MG63 (cell line): ENCODE measurements at regions not wholly inside any gene's neighbourhood (a gene's known extent, or its start where the extent isn't known, plus 50 kb on each side); places are given as distances from the start of the nearest gene placed in this dataset.
A peak's percentile ranks its signal among the peaks of the same experiment; 100 is the strongest.

Source experiments
- DNase-seq: peaks from one replicate; pipeline ENCODE4 v3.0.0-alpha.2; 2020
- H3K27me3 ChIP-seq: fragments of 250-450 bp; sonication (Bioruptor Pico); 2 replicates; pipeline ENCODE4 v1.5.1; 2020; ENCODE audit warnings: mild to moderate bottlenecking, moderate library complexity
- H3K36me3 ChIP-seq: fragments of 250-450 bp; sonication (Bioruptor Pico); 2 replicates; pipeline ENCODE4 v1.5.1; 2020; ENCODE audit warnings: mild to moderate bottlenecking, moderate library complexity
- H3K4me3 ChIP-seq: fragments of 250-450 bp; sonication (Bioruptor Pico); 2 replicates; pipeline ENCODE4 v1.5.1; 2020; ENCODE audit warnings: mild to moderate bottlenecking, moderate library complexity
- H3K9me3 ChIP-seq: fragments of 250-450 bp; sonication (Bioruptor Pico); 2 replicates; pipeline ENCODE4 v1.5.1; 2020; ENCODE audit warnings: mild to moderate bottlenecking, moderate library complexity

- H3K36me3 ChIP-seq = no peaks in the 10 kb centered on the region
- no peaks in the 10 kb centered on the region for H3K9me3 ChIP-seq
- no peak overlapping the region for H3K4me3 ChIP-seq
- no peak for DNase-seq
- H3K27me3 ChIP-seq = no peaks in the 10 kb centered on the region
Measured at GRCh38 chr1:8267307-8267706, 50.6 kb upstream of the SLC45A1 start.

DNA sequence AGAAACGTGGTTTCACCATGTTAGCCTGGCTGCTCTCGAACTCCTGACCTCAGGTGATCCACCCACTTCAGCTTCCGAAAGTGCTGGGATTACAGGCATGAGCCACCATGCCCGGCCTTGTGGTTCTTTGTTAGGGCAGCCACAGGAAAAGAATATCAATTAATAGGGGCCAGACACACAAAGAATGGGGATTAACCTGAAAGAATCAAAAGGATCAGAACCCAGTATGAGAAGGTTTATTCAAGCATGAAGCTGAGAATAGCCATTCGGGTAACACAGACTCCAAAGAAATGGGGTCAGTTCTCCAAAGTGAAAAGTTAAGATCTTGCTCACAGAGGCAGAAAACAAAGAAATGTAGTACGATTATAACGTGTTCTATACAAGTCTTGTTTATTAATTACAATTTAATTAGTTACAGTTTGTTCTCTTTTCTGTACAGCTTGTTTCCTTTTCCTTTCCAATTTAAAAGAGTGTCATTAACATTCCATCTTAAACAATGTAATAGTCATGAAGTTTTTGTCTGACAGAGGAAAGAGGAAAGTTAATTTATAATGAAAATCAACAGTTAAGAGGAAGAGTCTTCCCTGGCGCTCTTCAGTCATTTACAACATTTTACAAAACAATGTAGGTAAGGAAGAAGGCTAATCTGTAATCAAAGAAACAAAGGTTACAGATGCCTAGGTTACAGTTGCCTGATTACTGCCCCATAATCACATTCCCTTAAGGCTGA is 51.3 kb upstream of the SLC45A1 start:
- DNase-seq = no peak
- Histone ChIP-seq H3K27me3 (no peaks in the 10 kb centered on the region), H3K9me3 (no peaks in the 10 kb centered on the region), H3K4me3 (no peak overlapping the region), H3K36me3 (no peaks in the 10 kb centered on the region)

DNA sequence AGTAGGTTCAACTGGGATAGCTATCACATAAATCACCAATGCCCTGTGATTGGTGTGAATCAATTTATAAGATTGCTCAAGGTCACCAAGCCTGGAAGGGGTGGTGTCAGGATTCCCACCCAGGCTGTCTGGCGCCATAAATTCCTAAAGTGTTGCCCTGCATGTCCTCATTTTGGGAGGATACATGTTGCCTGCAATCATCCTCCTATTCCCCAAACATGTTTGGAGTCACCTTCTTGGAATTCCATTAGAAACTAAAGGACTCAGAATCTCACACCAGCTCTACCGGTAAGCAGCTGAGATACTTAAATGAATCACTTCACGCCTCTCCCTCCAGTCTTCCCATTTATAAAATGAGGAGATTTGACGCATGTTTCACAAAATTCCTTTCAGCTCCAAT is 54.1 kb upstream of the SLC45A1 start:
- no peaks in the 10 kb centered on the region for H3K27me3 ChIP-seq
- no peaks in the 10 kb centered on the region for H3K36me3 ChIP-seq
- DNase-seq = no peak
- no peak overlapping the region for H3K4me3 ChIP-seq
- H3K9me3 ChIP-seq = no peaks in the 10 kb centered on the region

GRCh38 chr1:8261398-8261762 is 56.5 kb upstream of the SLC45A1 start:
- Histone ChIP-seq H3K36me3 (no peaks in the 10 kb centered on the region), H3K9me3 (no peaks in the 10 kb centered on the region), H3K4me3 (no peak overlapping the region), H3K27me3 (no peaks in the 10 kb centered on the region)
- DNase-seq = no peak

DNA sequence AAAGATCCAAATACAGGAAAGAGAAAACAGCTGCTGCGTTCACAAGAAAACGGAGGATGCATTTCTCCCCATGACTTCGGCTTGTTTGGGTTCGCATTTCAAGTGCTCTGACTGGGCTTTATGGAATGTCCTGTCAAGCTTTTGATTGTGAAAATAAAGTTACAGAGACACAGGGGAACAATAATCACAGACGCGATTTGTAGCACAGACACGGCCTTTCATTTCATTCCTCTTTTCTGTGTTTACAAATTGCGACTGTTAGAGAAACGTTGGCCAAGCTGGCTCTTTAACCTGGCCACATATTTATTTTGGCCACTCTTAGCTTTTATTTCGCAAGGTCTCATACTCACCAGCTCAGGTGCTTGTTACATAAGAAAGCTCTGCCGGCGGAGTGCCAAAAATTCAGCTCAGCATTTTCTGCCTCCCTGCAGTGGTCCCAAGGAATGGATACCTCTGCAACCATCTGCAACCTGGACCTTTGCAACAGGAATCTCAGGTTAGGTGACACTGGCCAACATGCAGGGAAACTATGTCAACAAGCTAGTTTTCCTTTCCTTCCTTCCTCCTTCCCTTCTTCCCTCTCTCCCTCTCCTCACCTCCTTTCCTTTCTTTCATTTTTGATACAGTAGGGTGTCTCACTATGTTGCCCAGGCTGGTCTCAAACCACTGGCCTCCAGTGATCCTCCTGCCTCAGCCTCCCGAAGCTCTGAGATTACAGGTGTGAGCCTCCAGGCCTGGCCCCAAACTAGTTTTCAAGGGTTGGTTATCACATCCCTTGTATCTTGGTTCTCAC is 58.2 kb upstream of the SLC45A1 start:
- no peak for DNase-seq
- Histone ChIP-seq H3K4me3 (no peak overlapping the region), H3K9me3 (no peaks in the 10 kb centered on the region), H3K27me3 (no peaks in the 10 kb centered on the region), H3K36me3 (no peaks in the 10 kb centered on the region)

DNA sequence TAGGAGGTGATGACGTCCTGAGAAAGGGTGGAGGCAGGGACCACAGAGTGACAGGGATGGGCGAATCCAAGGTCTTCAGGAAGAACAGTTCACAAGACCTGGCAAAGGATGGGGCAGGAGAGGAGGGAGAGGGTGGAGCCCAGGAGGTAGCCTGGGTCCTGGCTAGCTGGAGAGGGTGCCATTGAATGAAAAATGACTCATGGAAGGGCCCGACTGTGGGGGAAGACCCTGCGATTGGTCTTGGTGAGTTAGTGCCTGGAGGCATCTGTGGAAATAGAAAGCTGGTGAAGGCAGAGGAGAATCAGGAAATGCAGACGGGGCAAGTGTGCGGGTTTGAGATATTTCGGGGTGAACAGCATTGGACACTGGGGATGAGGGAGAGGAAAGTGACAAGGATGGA is 60.3 kb upstream of the SLC45A1 start:
- Histone ChIP-seq H3K4me3 (no peak overlapping the region), H3K27me3 (no peaks in the 10 kb centered on the region), H3K36me3 (no peaks in the 10 kb centered on the region), H3K9me3 (no peaks in the 10 kb centered on the region)
- DNase-seq = no peak

- DNase-seq = no peak
- Histone ChIP-seq H3K4me3 (no peak overlapping the region), H3K36me3 (no peaks in the 10 kb centered on the region), H3K9me3 (no peaks in the 10 kb centered on the region), H3K27me3 (no peaks in the 10 kb centered on the region)
Measured at GRCh38 chr1:8256321-8256720, 61.6 kb upstream of the SLC45A1 start.

- Histone ChIP-seq H3K36me3 (no peaks in the 10 kb centered on the region), H3K27me3 (no peaks in the 10 kb centered on the region), H3K4me3 (no peak overlapping the region), H3K9me3 (no peaks in the 10 kb centered on the region)
- DNase-seq = no peak
Measured at GRCh38 chr1:8255712-8256111, 62.2 kb upstream of the SLC45A1 start.

DNA sequence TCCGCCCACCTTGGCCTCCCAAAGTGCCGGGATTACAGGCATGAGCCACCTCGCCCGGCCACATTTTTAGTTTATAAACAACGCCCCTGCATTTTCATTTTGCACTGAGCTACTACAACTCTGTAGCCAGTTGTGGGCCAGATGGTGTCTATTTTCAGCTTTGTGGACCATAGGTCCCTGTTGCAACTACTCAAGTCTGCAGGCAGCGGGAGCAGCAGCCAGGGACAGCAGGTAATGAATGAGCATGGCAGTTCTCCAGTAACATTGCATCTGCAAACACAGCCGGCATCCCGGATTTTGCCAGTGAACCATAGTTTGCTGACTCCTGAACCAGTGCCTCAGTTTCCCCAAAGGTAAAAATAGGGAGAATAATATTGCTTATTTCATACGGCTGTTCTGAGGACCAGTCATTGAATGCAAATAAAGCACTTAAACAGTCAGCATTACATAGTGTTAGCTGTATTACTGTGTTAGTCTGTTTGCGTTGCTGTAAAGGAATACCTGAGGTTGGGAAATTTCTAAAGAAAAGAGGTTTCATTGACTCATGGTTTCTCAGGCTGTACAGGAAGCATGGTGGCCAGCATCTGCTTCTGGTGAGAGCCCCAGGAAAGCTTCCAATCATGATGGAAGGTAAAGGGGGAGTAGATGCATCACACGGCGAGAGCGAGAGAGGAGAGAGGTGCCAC is 65.5 kb upstream of the SLC45A1 start:
- H3K9me3 ChIP-seq = no peaks in the 10 kb centered on the region
- H3K36me3 ChIP-seq = no peaks in the 10 kb centered on the region
- no peaks in the 10 kb centered on the region for H3K27me3 ChIP-seq
- DNase-seq = no peak
- no peak overlapping the region for H3K4me3 ChIP-seq

DNA sequence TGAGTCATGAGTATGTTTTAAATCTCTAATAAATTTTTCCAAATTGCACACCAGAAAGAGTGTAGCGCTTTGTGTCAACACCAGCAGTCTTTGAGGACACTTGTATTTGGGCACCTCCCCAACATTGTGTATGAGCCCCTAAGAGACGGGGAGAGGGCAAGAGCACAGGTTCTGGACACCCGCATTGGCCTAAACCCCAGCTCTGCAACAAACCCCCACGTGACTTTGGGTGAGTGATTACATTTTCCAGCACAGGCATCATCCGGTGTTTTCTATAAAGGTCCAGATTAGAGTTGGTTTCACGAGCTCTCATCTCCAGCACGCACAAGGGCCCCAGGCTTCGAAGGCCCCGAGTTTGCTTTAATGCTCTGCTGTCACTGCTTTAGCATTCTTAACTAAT is 66.3 kb upstream of the SLC45A1 start:
- DNase-seq = no peak
- Histone ChIP-seq H3K27me3 (no peaks in the 10 kb centered on the region), H3K36me3 (no peaks in the 10 kb centered on the region), H3K4me3 (no peak overlapping the region), H3K9me3 (no peaks in the 10 kb centered on the region)

DNA sequence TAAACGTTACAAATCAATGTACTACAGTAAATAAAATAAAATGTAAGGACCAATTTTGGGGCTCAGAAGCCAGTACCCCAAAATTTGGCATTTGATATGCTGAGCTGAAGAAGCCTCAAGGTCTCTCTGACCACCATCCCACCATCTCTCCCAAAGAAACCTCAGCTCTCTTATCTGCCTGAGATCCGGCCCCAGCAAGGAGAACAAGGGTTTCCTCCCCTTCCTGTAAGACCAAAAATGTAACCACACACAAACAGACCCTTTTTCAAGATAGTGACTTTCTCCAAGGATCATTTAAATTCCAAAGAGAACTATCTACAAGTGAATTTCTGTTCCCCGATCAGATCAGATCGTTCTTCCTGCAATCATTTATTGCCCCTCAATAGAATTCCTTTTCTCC is 68.1 kb upstream of the SLC45A1 start:
- no peak for DNase-seq
- H3K4me3 ChIP-seq = no peak overlapping the region
- no peaks in the 10 kb centered on the region for H3K27me3 ChIP-seq
- no peaks in the 10 kb centered on the region for H3K36me3 ChIP-seq
- no peaks in the 10 kb centered on the region for H3K9me3 ChIP-seq

DNA sequence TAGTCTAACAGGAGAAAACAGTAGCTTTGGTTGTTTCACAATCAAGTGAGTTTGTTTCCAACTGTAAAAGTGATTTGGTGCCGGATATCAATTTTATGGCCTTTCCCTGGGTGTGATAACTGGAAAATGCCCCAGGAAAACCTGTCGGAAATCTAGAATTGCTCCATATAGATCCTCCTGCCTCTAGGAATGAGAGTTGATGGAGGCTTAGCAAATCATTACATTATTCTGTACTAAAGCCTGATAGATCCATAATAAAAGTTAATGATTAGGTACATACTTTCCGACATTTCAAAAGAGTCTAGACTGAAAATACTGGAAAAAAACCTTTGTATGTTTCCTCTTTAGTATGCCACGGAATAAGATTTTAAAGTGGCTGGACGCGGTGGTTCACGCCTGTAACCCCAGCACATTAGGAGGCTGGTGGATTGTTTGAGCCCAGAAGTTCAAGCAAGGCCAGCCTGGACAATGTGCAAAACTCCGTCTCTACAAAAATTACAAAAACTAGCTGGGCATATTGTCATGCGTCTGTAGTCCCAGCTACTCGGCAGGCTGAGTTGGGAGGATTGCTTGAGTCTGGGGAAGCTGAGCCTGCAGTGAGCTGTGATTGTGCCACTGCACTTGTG is 70.0 kb upstream of the SLC45A1 start:
- no peaks in the 10 kb centered on the region for H3K36me3 ChIP-seq
- no peak overlapping the region for H3K4me3 ChIP-seq
- H3K9me3 ChIP-seq = no peaks in the 10 kb centered on the region
- no peaks in the 10 kb centered on the region for H3K27me3 ChIP-seq
- DNase-seq = no peak

GRCh38 chr1:8244304-8244703 is 73.6 kb upstream of the SLC45A1 start:
- Histone ChIP-seq H3K27me3 (no peaks in the 10 kb centered on the region), H3K9me3 (no peaks in the 10 kb centered on the region), H3K36me3 (no peaks in the 10 kb centered on the region), H3K4me3 (no peak overlapping the region)
- no peak for DNase-seq

DNA sequence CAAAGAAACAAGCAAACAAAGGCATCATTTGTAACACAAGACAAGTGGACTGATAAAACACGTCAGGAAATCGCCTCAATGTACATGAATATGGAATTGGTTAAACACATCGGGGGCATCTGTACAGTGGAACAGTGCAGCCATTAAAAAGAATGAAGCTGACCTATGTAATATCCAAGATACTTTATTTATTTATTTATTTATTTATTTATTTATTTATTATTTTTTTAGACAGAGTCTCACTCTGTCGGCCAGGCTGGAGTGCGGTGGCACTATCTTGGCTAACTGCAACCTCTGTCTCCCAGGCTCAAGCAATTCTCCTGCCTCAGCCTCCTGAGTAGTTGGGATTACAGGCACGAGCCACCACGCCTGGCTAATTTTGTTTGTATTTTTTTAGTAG is 75.4 kb upstream of the SLC45A1 start:
- DNase-seq = no peak
- no peaks in the 10 kb centered on the region for H3K36me3 ChIP-seq
- no peaks in the 10 kb centered on the region for H3K27me3 ChIP-seq
- H3K9me3 ChIP-seq = no peaks in the 10 kb centered on the region
- H3K4me3 ChIP-seq = no peak overlapping the region

DNA sequence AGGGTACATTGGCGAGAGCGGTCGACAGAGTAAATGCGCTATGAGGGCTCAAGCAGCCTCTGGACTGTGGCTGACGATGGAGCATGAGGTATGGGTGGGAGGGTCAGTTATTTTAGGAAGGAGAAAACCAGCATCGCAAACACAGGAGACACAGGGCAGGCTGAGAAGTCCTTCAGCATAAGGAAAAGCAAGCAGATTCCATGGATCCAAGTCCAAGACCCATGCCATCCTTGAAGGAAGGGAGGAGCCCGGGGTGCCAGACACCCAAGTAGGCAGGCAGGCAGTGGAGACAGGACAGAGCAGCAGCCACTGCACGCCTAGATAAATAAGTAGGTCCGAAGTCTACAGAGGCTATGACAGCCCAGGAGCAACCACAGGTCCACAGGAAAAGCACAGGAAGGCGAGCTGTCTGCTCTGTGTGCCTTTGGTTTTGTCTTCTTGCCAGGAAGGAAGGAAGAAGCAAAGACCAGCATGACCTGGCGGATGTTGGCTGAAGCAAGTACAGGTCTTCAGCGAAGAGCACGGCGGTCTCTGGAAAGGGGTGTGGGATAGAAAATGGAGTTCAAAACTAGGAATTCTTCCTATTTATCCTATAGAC is 76.4 kb upstream of the SLC45A1 start:
- no peaks in the 10 kb centered on the region for H3K27me3 ChIP-seq
- H3K9me3 ChIP-seq = no peaks in the 10 kb centered on the region
- H3K4me3 ChIP-seq = no peak overlapping the region
- no peak for DNase-seq
- no peaks in the 10 kb centered on the region for H3K36me3 ChIP-seq

DNA sequence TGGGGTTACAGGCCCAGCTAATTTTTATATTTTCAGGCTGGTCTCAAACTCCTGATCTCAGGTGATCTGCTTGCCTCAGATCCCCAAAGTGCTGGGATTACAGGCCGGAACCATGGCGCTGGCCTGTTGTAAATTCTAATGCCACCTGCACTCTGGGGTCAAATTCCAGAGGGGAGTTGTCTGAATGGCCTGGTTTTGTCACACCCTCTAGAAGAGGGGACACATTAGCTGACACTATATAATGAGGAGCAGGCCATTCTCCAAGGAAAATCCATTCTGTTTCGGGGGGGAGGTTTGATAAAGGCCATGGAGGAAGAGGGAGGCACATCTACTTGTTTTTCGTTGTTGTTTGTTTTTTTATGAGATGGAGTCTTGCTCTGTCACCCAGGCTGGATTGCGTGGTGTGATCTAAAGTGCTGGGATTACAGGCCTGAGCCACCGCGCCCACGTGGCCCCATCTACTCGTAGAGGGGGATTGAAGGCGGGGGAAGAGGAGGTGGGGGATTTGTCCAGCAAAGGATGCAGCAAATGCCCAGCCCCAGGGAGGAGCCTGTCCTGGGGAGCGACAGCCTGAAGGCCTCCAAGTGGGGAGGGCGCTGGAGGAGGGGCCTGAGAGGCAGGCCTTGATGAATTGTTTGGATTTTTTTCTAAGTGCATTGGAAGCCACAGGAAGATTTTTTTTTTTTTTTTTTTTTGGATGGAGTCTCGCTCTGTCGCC is 78.4 kb upstream of the SLC45A1 start:
- Histone ChIP-seq H3K36me3 (no peaks in the 10 kb centered on the region), H3K4me3 (no peak overlapping the region), H3K9me3 (no peaks in the 10 kb centered on the region), H3K27me3 (no peaks in the 10 kb centered on the region)
- no peak for DNase-seq

- no peaks in the 10 kb centered on the region for H3K27me3 ChIP-seq
- no peaks in the 10 kb centered on the region for H3K9me3 ChIP-seq
- H3K36me3 ChIP-seq = no peaks in the 10 kb centered on the region
- no peak overlapping the region for H3K4me3 ChIP-seq
- DNase-seq = peak; percentile 27
Measured at GRCh38 chr1:8239039-8239305, 78.9 kb upstream of the SLC45A1 start.
